ENCODE measurements at regions not wholly inside any gene's neighbourhood (a gene's known extent, or its start where the extent isn't known, plus 50 kb on each side); places are given as distances from the start of the nearest gene placed in this dataset.
"Not testable (repeated sequence)": the region's sequence is repeated elsewhere in the genome, so short reads cannot be mapped to it uniquely, and the experiment has no call there.

GRCh38 chr1:5727871-5728643 lies 264.2 kb downstream of the NPHP4 start:
- Histone ChIP-seq H3K27me3 (ENCODE audit: control insufficient read depth in 4 of 4, insufficient read depth in 4 of 4, low read length in 3 of 4) (peaks cover 0 to 4% (median 0%) of the 10 kb centered on the region in 4 donors), H3K36me3 (ENCODE audit: control insufficient read depth in 4 of 4, insufficient read depth in 3 of 4, low read depth in 1 of 4, low read length in 3 of 4) (no peaks in the 10 kb centered on the region), H3K27ac (ENCODE audit: low read depth in 1 of 2, low read length in 2 of 2) (no peak overlapping the region), H3K9ac (ENCODE audit: low read depth in 1 of 2, low read length in 2 of 2) (no peak overlapping the region), H3K4me1 (ENCODE audit: control insufficient read depth in 4 of 4, insufficient read depth in 4 of 4, low read length in 3 of 4) (no peaks in the 10 kb centered on the region), H3K9me3 (ENCODE audit: control insufficient read depth in 4 of 4, low read length in 3 of 4) (no peaks in the 10 kb centered on the region), H3K4me3 (ENCODE audit: low read depth in 1 of 3, low read length in 3 of 3) (no peak overlapping the region)
- no peak for DNase-seq (ENCODE audit: low spot score)
- no peak for TF ChIP-seq ATF3 (IDR thresholded peaks at IDR 0.05)
- no peak for TF ChIP-seq CTCF (IDR thresholded peaks at IDR 0.05; ENCODE audit: low read depth, low read length, missing input control)
- TF ChIP-seq RAD21 (IDR thresholded peaks at IDR 0.05): no peak
- no peak for TF ChIP-seq REST (IDR thresholded peaks at IDR 0.05)
- no peak for TF ChIP-seq SP1 (IDR thresholded peaks at IDR 0.05)
- TF ChIP-seq HNF4A (conservative IDR thresholded peaks at IDR 0.05): no peak
- TF ChIP-seq FOXA2 (IDR thresholded peaks at IDR 0.05): no peak
- no peak for TF ChIP-seq NR2F2 (IDR thresholded peaks at IDR 0.05)
- no peak for TF ChIP-seq GABPA (IDR thresholded peaks at IDR 0.05 in 1 of 2, conservative IDR thresholded peaks at IDR 0.05 in 1 of 2)
- no peak for TF ChIP-seq YY1 (IDR thresholded peaks at IDR 0.05)
- TF ChIP-seq FOXA1 (IDR thresholded peaks at IDR 0.05): no peak
- WGBS: 65% methylated on average over 17 of the region's 17 CpGs

- Histone ChIP-seq H3K4me1 (ENCODE audit: control insufficient read depth in 4 of 4, insufficient read depth in 4 of 4, low read length in 3 of 4) (no peaks in the 10 kb centered on the region), H3K27me3 (ENCODE audit: control insufficient read depth in 4 of 4, insufficient read depth in 4 of 4, low read length in 3 of 4) (peaks cover 0 to 4% (median 0%) of the 10 kb centered on the region in 4 donors), H3K36me3 (ENCODE audit: control insufficient read depth in 4 of 4, insufficient read depth in 3 of 4, low read depth in 1 of 4, low read length in 3 of 4) (no peaks in the 10 kb centered on the region), H3K9me3 (ENCODE audit: control insufficient read depth in 4 of 4, low read length in 3 of 4) (no peaks in the 10 kb centered on the region), H3K9ac (ENCODE audit: low read depth in 1 of 2, low read length in 2 of 2) (no peak overlapping the region), H3K4me3 (ENCODE audit: low read depth in 1 of 3, low read length in 3 of 3) (no peak overlapping the region), H3K27ac (ENCODE audit: low read depth in 1 of 2, low read length in 2 of 2) (no peak overlapping the region)
- DNase-seq (ENCODE audit: low spot score): no peak
- TF ChIP-seq ZBTB33 (IDR thresholded peaks at IDR 0.05): no peak
Measured at GRCh38 chr1:5727191-5727590, 265.0 kb downstream of the NPHP4 start.

- not testable (repeated sequence) for H3K4me1 ChIP-seq (ENCODE audit: control insufficient read depth in 4 of 4, insufficient read depth in 4 of 4, low read length in 3 of 4); H3K4me3 ChIP-seq (ENCODE audit: low read depth in 1 of 3, low read length in 3 of 3); H3K36me3 ChIP-seq (ENCODE audit: control insufficient read depth in 4 of 4, insufficient read depth in 3 of 4, low read depth in 1 of 4, low read length in 3 of 4); H3K9ac ChIP-seq (ENCODE audit: low read depth in 1 of 2, low read length in 2 of 2); H3K27ac ChIP-seq (ENCODE audit: low read depth in 1 of 2, low read length in 2 of 2); DNase-seq (ENCODE audit: low spot score); H3K9me3 ChIP-seq (ENCODE audit: control insufficient read depth in 4 of 4, low read length in 3 of 4); H3K27me3 ChIP-seq (ENCODE audit: control insufficient read depth in 4 of 4, insufficient read depth in 4 of 4, low read length in 3 of 4)
- 59% methylated on average over 12 of the region's 13 CpGs for WGBS
Measured at GRCh38 chr1:5726586-5727184, 265.5 kb downstream of the NPHP4 start.
